Activated T-cell treated with anti-CD3 and anti-CD28 coated beads for 1 hour (primary cell): ENCODE measurements at regions not wholly inside any gene's neighbourhood (a gene's known extent, or its start where the extent isn't known, plus 50 kb on each side); places are given as distances from the start of the nearest gene placed in this dataset.
"Not testable (repeated sequence)": the region's sequence is repeated elsewhere in the genome, so short reads cannot be mapped to it uniquely, and the experiment has no call there.

Experiments
- DNase-seq: peaks from one replicate; pipeline ENCODE4 v3.0.0-alpha.2; 2020; ENCODE audit warnings: low read depth

DNA sequence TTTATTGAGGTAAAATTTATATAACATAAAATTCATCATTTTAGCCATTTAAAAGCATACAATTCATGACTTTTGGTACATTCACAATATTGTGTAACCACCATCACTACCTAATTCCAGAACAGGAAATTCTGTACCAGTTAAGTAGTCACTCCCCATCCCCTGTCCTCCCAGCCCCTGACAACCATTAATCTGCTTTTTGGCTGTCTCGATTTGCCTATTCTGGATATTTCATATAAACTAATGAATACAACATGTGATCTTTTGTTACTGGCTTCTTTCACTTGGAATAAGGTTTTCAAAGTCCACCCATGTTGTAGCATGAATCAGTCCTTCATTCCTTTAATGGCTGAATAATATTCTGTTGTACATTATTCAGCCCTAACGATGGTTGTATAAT, 115.6 kb upstream of the KLF14 start:
- DNase-seq: no peak

GRCh38 chr7:130850956-130851355, 116.9 kb upstream of the KLF14 start:
- no peak for DNase-seq

GRCh38 chr7:130852867-130853266, 118.9 kb upstream of the KLF14 start:
- DNase-seq: no peak

DNA sequence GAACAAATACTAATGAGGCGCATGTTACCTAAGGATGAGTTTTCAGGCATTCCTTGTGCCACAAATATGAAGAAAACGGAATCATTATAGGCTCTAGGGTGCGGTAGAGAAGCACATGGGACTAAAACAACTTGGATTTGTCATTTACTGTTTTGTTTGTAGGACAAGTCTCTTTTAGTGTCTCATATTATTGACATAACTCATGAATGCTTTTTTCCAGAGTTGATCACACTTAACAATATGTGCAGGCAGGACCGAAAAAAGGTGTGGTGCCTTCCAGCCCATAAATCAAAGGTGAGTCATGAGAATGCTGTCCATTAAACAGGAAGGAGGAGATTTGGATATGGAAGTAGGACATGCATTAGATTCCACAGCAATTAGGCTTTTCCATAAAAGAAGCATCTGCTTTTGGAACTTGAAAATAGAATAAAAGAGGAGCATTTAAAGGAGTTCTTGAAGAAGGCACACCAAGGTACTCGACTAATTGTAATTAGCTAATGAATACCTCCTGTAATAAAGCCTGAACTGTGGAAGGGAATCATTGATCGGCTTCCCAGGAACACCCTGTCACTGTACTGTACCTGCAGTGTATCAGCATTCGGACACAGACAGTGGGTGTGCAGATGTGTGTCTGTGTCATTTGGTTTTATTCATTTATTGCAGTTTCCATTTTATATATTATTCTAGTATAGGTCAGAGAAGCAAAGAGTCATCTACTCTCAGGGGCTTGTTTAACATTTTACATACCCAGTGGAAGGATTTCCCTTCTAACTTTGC, 119.7 kb upstream of the KLF14 start:
- no peak for DNase-seq

- DNase-seq: no peak
These were observed 120.5 kb upstream of the KLF14 start for GRCh38 chr7:130854481-130854880.

DNA sequence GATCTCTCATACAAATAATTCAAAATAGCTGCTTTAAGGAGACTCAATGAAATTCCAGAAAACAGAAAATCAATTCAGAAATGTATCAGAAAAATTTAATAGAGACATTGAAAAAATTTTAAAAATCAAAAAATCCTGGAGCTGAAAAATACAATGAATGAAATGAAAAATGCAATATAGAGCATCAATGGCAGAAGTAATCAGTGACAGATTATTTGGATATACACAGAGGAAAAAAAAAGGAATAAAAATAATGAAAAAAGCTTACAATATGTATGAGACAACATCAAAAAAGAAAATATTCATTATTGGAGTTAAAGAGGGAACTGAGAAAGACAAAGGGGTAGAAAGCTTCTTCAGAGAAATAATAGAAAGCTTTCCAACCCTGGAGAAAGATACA, 122.9 kb upstream of the KLF14 start:
- no peak for DNase-seq

DNA sequence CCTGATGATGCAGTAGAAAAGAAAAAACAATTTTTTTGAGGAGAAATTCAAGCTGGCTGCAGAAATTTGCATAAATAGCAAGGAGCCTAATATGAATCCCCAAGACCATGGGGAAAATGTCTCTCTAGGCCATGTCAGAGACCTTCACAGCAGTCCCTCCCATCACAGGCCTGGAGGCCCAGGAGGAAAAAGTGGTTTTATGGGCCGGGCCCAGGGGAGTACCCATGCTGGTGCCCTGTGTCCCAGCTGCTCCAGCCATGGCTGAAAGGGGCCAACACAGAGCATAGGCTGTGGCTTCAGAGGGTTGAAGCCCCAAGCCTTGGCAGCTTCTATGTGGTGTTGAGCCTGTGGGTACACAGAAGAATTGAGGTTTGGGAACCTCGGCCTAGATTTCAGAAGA, 126.8 kb upstream of the KLF14 start:
- DNase-seq: not testable (repeated sequence)

GRCh38 chr7:130865408-130866236, 131.6 kb upstream of the KLF14 start:
- no peak for DNase-seq

DNA sequence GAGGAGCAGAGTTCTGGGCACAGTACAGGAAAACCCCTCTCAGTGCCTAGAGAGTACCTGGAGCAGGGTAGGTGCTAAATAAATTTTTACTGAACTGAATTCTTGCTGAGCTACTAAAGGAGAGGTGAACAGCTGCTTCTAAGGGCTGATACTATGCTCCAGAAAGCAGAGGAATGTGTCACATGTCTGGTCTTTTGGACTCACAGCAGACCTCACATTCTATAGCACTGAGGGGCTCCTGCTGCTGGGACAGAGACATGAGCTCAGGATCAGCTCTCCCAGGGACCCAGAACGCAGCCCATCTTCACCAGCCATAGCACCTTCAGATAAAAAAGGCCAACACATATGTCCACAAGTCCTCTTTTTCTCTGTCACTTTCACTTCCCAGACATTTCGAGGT, 133.0 kb upstream of the KLF14 start:
- no peak for DNase-seq

DNA sequence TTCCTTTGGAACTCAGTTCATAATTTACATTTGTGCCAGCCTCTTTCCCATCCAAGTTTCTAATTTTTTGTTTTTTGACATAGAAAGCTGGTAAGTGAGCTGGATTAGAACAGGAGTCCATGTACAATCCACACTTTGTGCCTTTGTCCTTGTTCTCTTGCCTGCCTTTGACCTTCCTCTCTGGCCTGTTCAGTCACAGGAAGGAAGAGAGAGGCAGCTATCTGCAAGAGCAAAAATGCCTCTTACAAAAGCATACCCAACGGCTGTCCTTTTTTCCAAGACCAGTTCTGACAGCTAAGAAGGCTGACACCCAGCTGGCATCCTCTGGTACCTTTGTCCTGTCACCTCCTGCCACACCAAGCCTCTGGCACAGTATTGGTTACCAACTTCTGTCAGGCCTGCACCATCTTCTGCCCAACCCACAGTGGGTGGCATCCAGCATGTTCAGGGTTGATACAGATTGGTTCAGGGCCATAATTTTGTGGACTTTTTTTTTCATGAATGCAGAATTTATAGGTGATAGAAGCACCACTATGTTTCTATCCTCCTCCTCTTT, 133.7 kb upstream of the KLF14 start:
- no peak for DNase-seq

DNA sequence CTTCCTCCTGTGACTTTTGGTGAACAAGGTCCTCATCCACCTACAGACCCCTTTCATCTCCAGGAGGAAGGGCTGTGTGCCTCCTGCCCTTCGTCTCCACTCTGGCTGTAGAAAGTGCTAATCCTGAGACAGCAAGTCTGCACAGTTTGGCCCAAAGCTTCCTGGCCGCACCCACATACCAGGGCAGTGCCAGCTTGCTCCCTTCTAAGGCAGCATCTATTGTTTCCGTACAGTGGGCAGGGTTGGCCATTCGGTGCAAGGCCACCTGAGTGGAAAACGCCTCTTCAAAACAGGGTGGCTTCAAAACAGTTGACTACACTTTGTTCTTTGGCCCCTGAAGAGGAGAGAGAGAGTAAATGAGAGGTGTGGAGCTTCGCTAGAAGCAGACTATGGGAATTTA, 134.1 kb upstream of the KLF14 start:
- no peak for DNase-seq

GRCh38 chr7:130869918-130870317, 135.9 kb upstream of the KLF14 start:
- DNase-seq: no peak

DNA sequence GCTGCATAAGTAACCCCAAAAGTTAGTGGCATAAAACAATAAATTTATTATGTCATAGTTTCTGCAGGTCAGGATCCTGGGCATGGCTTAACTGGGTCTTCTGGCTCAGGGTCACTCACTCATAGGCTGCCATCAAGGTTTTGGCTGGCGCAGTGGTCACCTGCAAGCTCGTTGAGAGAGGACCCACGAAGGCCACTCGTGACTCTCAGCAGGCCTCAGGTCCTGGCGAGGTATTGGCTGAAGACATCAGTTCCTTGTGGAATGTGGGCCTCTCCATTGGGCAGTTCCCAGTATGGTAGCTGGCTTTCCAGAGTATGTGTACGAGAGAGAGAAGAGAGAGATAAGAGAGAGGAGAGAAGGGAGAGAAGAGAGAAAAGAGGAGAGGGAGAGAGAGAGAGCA, 138.3 kb upstream of the KLF14 start:
- DNase-seq: no peak

DNA sequence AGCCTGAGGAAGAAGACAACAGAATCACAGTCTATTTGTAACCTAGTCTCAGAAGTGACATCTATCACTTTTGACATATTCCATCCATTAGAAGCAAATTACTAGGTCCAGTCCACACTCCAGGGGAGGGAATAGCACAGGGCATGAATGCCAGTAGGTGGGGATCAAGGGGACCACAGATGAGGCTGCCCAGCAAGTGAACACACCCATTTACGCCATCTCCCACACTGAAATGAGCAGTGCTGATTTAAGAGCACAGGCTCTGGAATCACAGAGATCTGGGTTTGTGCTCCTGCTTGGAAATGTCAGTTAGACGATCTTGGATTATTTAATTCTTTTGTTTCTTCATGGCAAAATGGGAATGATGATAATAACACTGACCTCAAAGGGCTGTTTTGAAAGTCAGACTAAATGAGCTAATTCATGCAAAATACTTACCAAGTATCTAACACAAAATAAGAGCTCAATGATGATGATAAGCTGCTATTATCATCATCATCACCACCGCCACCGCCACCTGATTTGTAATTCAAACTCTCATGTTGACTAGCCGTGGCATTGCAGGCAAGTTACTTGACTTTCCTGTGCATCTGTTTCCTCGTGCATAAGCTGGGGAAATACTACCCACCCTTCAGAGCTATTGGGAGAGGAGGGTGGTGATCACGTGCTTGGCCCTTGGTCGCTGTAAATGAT, 138.9 kb upstream of the KLF14 start:
- DNase-seq: no peak

GRCh38 chr7:130874071-130874915, 140.3 kb upstream of the KLF14 start:
- DNase-seq: no peak

DNA sequence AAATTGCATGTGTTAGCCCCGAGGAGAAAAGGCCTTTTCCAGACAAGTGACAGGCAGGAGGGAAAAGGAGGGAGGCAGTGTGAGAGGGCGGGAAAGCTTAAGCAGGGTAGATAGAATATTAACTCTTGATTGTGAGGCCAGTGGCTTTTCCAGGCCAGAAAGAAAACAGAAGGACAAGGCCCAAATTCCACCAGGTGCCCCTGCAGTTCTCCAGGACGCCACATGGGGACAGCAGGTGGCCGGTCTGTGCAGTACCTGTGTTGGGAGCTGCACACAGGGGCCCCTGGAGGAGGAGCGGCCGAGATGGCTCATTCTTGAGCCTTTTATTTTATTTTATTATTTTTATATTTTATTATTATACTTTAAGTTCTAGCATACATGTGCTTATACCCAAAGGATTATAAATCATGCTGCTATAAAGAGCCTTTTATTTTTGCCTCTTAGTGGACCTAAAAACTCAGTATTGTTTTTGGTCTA, 141.3 kb upstream of the KLF14 start:
- DNase-seq: peak; percentile 30

DNA sequence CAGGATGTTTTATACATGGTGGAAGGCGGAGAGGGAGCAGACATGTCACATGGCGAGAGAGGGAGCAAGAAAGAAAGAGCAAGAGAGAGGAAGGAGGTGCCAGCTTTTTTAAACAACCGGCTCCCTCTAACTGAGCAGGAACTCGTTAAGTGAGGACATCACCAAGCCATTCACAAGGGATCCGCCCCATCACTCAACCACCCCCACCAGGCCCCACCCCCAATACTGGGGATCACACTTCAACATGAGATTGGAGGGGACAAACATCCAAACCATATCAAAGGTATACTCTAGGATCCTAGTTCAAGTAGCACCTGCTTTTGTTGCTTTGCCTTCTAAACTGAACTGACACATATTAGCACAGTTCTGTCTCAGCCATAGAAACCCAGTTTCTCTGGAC, 141.9 kb upstream of the KLF14 start:
- DNase-seq: no peak

GRCh38 chr7:130877236-130877990, 143.4 kb upstream of the KLF14 start:
- no peak for DNase-seq

GRCh38 chr7:130877991-130878305, 143.9 kb upstream of the KLF14 start:
- DNase-seq: no peak

DNA sequence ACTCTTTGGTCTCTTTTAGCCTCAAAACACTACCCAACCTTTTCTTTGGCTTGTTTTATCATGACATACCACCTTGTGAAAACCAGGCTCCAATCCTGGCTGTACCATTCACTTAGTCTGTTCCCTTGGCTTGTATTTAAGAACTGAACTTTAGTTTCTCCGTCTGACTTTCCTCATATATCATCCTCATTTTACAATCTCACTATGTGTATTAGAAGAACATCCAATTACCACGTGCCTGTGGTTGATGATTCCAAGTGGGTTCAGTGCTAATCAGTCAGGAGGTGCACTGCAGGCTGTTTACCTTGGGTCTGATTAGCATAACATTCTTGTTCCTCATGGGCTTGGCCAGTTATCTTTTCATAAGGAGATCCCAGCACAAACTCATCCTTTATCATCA, 144.8 kb upstream of the KLF14 start:
- DNase-seq: no peak

GRCh38 chr7:130879191-130879590, 145.2 kb upstream of the KLF14 start:
- DNase-seq: no peak
